K562 (cell line): ENCODE measurements at regions not wholly inside any gene's neighbourhood (a gene's known extent, or its start where the extent isn't known, plus 50 kb on each side); places are given as distances from the start of the nearest gene placed in this dataset.

ENCODE experiments used
- ATAC-seq: fragments of 200-7000 bp; cut with Tn5 transposase; 3 replicates; pipeline ENCODE4 v1.9.1; 2020; ENCODE audit warnings: moderate library complexity
- BruUV-seq: library from RNA; stranded (reverse); fragments of 400-500 nt; replicated peaks from 2 replicates; lab custom pipeline; 2021; lab: Mats Ljungman, UMichigan
- CTCF ChIA-PET: fragments of 300-600 bp; formaldehyde crosslinking; extraction: SDS; loops from one replicate; lab custom pipeline; 2021; ENCODE audit warnings: low intra/inter-chr PET ratio; lab: Yijun Ruan, JAX
- POLR2A ChIA-PET: fragments of 300-600, 350-650 bp; sonication (Branson Sonifier 250); formaldehyde crosslinking; extraction: SDS; loops from one replicate; lab custom pipeline; 2021; ENCODE audit warnings: antibody characterized with exemption, inconsistent platforms; lab: Yijun Ruan, JAX
- DNase-seq, 4 experiments: peaks; one replicate each; pipeline versions ENCODE4 v3.0.0 to v3.0.0-alpha.2; 2011 to 2018; ENCODE audit warnings: low spot score in 3 of 4, mixed read lengths in 3 of 4; ENCODE audit errors: extremely low read depth in 1 of 4
- FAIRE-seq: peaks from 2 replicates; lab custom pipeline; 2011; peaks lifted over from hg19 to GRCh38; lab: Jason Lieb, UNC
- H2AFZ ChIP-seq: 2 replicates; pipeline ENCODE4 v1.6.0; 2011; ENCODE audit warnings: low read depth, low read length, control low read depth, inconsistent platforms
- H3K27ac ChIP-seq: fragments of 200-600 bp; 3 replicates; pipeline ENCODE4 v1.8.0; 2011; ENCODE audit warnings: low read depth, mild to moderate bottlenecking, control low read depth, inconsistent platforms, low read length, moderate library complexity, mixed read lengths; ENCODE audit errors: extremely low read depth
- H3K27me3 ChIP-seq, 2 experiments: fragments of 300-600 bp in 1 of 2; 2 replicates in 1 of 2; 3 replicates in 1 of 2; pipeline versions ENCODE4 v1.6.0 to v1.8.0; 2011; ENCODE audit warnings: inconsistent platforms in 2 of 2, low read length in 2 of 2, mild to moderate bottlenecking in 1 of 2, mixed read lengths in 1 of 2, moderate library complexity in 1 of 2; ENCODE audit not compliant: control insufficient read depth in 2 of 2, insufficient read depth in 2 of 2
- H3K36me3 ChIP-seq: fragments of 300-600 bp; 3 replicates; pipeline ENCODE4 v1.8.0; 2011; ENCODE audit warnings: mild to moderate bottlenecking, low read length, inconsistent platforms; ENCODE audit not compliant: control insufficient read depth, insufficient read depth
- H3K4me1 ChIP-seq, 2 experiments: fragments of 200-600 bp in 1 of 2; replicated peaks in 1 of 2; 2 replicates in 1 of 2; 3 replicates in 1 of 2; pipeline versions ENCODE4 v1.5.1 to v1.8.0; 2011; ENCODE audit warnings: inconsistent platforms in 2 of 2, low read length in 2 of 2, mild to moderate bottlenecking in 1 of 2, mixed read lengths in 1 of 2, moderate library complexity in 1 of 2; ENCODE audit not compliant: control insufficient read depth in 2 of 2, insufficient read depth in 2 of 2
- H3K4me2 ChIP-seq: 2 replicates; pipeline ENCODE4 v1.6.1; 2011; ENCODE audit warnings: low read length, control low read depth, inconsistent platforms, mixed read lengths; ENCODE audit not compliant: insufficient read depth
- H3K4me3 ChIP-seq: fragments of 200-600 bp; sonication (generic), shearing (Covaris generic); 2 replicates; pipeline ENCODE4 v1.5.1; 2016; ENCODE audit warnings: control low read depth, inconsistent platforms
- H3K79me2 ChIP-seq: fragments of 200-600 bp; 3 replicates; pipeline ENCODE4 v1.8.0; 2011; ENCODE audit warnings: low read length, inconsistent platforms; ENCODE audit not compliant: control insufficient read depth, insufficient read depth
- H3K9ac ChIP-seq, 2 experiments: 2 replicates each; pipeline versions ENCODE4 v1.6.0 to v1.6.1; 2011; ENCODE audit warnings: low read depth in 2 of 2, low read length in 2 of 2, control low read depth in 1 of 2, inconsistent platforms in 1 of 2, mild to moderate bottlenecking in 1 of 2, mixed read lengths in 1 of 2; ENCODE audit not compliant: insufficient read depth in 1 of 2
- H3K9me1 ChIP-seq: one replicate; pipeline ENCODE4 v1.6.0; 2011; ENCODE audit warnings: inconsistent platforms, mild to moderate bottlenecking, low read length, moderate library complexity; ENCODE audit not compliant: control insufficient read depth, insufficient read depth
- H3K9me3 ChIP-seq: replicated peaks from 2 replicates; pipeline ENCODE4 v1.5.1; 2011; ENCODE audit warnings: low read depth, low read length, inconsistent platforms; ENCODE audit not compliant: control insufficient read depth, insufficient read depth
- H4K20me1 ChIP-seq: replicated peaks from 2 replicates; pipeline ENCODE4 v1.6.1; 2011; ENCODE audit warnings: low read length, inconsistent platforms, mixed read lengths; ENCODE audit not compliant: control insufficient read depth, insufficient read depth
- DMBX1 ChIP-seq: fragments of 250-450 bp; sonication (Bioruptor Pico); IDR thresholded peaks from 2 replicates; pipeline ENCODE4 v1.8.0; 2022; ENCODE audit warnings: inconsistent platforms, mild to moderate bottlenecking, moderate library complexity, borderline replicate concordance
- HLTF ChIP-seq: fragments of 450-650 bp; IDR thresholded peaks from 2 replicates; pipeline ENCODE4 v1.6.1; 2016
- HMG20B ChIP-seq: fragments of 250-450 bp; sonication (Bioruptor Pico); IDR thresholded peaks from 2 replicates; pipeline ENCODE4 v1.5.0; 2021; ENCODE audit warnings: mild to moderate bottlenecking
- MTA2 ChIP-seq: fragments of 450-650 bp; IDR thresholded peaks from 2 replicates; pipeline ENCODE4 v1.6.1; 2016; ENCODE audit warnings: low read depth
- MTF1 ChIP-seq: fragments of 250-450 bp; sonication (Bioruptor Pico); IDR thresholded peaks from 2 replicates; pipeline ENCODE4 v1.9.0; 2021; ENCODE audit warnings: moderate library complexity, mild to moderate bottlenecking, inconsistent platforms, borderline replicate concordance
- PCBP2 ChIP-seq: fragments of 200-400 bp; formaldehyde crosslinking; IDR thresholded peaks from 2 replicates; pipeline ENCODE4 v1.6.1; 2018; ENCODE audit warnings: low read length, low read depth, mild to moderate bottlenecking, moderate library complexity; ENCODE audit not compliant: poor library complexity, severe bottlenecking
- TAL1 ChIP-seq: fragments of 450-650 bp; IDR thresholded peaks from 2 replicates; pipeline ENCODE4 v1.6.1; 2016; ENCODE audit warnings: mild to moderate bottlenecking
- TCF7L2 ChIP-seq: fragments of 150-350 bp; IDR thresholded peaks from 2 replicates; pipeline ENCODE4 v1.6.1; 2016; ENCODE audit warnings: low read depth, mild to moderate bottlenecking, low read length, moderate library complexity
- TRIM24 ChIP-seq, 2 experiments: fragments of 450-650 bp; IDR thresholded peaks; 2 replicates each; pipeline ENCODE4 v1.6.1; 2016
- ZFPM2 ChIP-seq: fragments of 250-450 bp; sonication (Bioruptor Pico); IDR thresholded peaks from 2 replicates; pipeline ENCODE4 v1.5.1; 2022; ENCODE audit warnings: mild to moderate bottlenecking
- ZNF174 ChIP-seq: fragments of 250-450 bp; sonication (Bioruptor Pico); IDR thresholded peaks from 2 replicates; pipeline ENCODE4 v1.4.0; 2020; ENCODE audit warnings: mild to moderate bottlenecking
- ZNF764 ChIP-seq: fragments of 250-450 bp; sonication (Bioruptor Pico); IDR thresholded peaks from 2 replicates; pipeline ENCODE4 v1.4.0; 2020; ENCODE audit warnings: low read depth, mild to moderate bottlenecking, moderate library complexity
- WGBS: fragments of 100-300 bp; shearing (Covaris generic); methylation state at CpG from one replicate; pipeline ENCODE4 v1.1.6; 2016; ENCODE audit warnings: low coverage, mixed read lengths; ENCODE audit not compliant: insufficient coverage; ENCODE audit errors: missing lambda C conversion rate; 5-methylcytosine and 5-hydroxymethylcytosine counted together
- in situ Hi-C: fragments of 300-500 bp; cut with MboI; formaldehyde crosslinking; loops from 4 replicates; pipeline ENCODE4 v1.15.0; 2018; ENCODE audit warnings: inconsistent platforms, mixed read lengths
- intact Hi-C: fragments of 100-400 bp; cut with micrococcal nuclease; formaldehyde crosslinking; loops from 2 replicates; pipeline ENCODE4 v1.14.2; 2022
- TF ChIP-seq, protein P1 (sequence below): sonication (generic); formaldehyde crosslinking; IDR thresholded peaks from 2 replicates; pipeline ENCODE4 v1.9.0; 2022; ENCODE audit warnings: mild to moderate bottlenecking, missing genetic modification reagents
- TF ChIP-seq, protein P2 (sequence below): sonication (generic); formaldehyde crosslinking; IDR thresholded peaks from 2 replicates; pipeline ENCODE4 v1.8.0; 2023; ENCODE audit warnings: mild to moderate bottlenecking, missing genetic modification reagents
- TF ChIP-seq, protein P3 (sequence below): sonication (generic); formaldehyde crosslinking; IDR thresholded peaks from 2 replicates; pipeline ENCODE4 v1.8.0; 2022; ENCODE audit warnings: missing genetic modification reagents, mild to moderate bottlenecking, moderate library complexity, borderline replicate concordance

DNA sequence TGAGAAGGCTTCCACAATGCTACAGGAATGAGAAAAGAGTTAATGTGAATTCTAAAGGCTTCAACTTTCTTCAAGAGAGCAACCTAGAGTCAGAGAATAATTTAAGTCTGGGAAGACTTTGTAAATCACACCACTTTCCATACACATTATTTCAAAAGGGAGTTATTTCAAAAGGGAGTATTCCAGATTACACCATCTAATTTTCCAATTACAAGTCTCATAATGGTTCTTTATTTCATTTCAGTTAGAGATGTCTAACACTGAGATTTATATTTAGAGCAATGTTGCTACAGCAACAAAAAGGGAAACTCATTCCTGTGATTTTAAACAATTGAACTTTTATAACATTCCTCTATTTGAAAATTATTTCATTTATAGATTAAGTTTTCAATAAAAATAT, 98.8 kb upstream of the DST start (continued):
- TF ChIP-seq, protein P1, sequence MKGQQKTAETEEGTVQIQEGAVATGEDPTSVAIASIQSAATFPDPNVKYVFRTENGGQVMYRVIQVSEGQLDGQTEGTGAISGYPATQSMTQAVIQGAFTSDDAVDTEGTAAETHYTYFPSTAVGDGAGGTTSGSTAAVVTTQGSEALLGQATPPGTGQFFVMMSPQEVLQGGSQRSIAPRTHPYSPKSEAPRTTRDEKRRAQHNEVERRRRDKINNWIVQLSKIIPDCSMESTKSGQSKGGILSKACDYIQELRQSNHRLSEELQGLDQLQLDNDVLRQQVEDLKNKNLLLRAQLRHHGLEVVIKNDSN (CRISPR knock-in tag) = no peak
- TF ChIP-seq MTA2 = no peak
- no peak for TF ChIP-seq TAL1

DNA sequence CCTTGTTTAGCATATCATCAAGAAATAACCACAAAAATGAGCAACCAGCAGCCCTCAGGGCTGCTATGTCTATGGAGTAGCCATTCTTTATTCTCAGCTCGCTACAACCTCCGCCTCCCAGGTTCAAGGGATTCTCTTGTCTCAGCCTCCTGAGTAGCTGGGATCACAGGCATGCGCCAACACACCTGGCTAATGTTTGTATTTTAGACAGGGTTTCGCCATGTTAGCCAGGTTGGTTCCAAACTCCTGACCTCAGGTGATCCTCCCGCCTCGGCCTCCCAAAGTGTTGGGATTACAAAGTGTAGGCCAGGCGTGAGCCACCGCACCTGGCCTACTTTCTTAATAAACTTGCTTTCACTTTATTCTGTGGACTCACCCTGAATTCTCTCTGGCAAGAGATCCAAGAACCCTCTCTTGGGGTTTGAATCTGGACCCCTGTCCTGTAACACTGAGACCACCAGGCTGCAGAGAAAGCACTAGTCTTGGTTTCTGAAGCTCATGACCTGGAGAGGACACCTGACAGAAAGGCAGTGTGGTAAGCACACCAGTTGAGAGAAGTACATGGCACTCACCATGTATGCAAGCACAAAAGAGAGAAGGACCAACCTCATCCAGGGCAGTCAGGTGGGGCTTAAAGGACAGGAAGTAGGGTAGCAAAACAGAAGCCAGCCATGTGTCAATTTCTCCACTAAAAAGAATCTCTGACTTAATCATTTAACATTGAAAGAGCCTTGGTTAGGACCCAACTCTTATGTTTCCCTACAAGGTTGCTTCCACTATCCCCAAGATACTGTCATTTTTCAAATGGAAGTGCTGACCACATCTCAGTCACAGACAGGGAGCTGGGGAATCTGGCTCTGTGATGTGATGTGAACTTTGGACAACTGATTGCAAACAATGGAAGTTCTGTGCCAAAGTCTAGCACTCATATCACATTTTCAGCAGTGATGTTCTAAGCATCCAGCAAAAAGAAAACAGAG, 97.4 kb upstream of the DST start:
- Histone ChIP-seq H3K4me3 (no peak overlapping the region), H3K36me3 (no peaks in the 10 kb centered on the region)
- TF ChIP-seq ZNF174 (CRISPR knock-in tag) (no peak), HMG20B (CRISPR knock-in tag) (no peak), MTF1 (CRISPR knock-in tag) (no peak), HLTF (no peak), ZFPM2 (no peak), ZNF764 (CRISPR knock-in tag) (no peak), TRIM24 (IDR thresholded peaks at IDR 0.05) (no peak), PCBP2 (no peak), TCF7L2 (no peak), DMBX1 (CRISPR knock-in tag) (no peak)
- TF ChIP-seq, protein P2, sequence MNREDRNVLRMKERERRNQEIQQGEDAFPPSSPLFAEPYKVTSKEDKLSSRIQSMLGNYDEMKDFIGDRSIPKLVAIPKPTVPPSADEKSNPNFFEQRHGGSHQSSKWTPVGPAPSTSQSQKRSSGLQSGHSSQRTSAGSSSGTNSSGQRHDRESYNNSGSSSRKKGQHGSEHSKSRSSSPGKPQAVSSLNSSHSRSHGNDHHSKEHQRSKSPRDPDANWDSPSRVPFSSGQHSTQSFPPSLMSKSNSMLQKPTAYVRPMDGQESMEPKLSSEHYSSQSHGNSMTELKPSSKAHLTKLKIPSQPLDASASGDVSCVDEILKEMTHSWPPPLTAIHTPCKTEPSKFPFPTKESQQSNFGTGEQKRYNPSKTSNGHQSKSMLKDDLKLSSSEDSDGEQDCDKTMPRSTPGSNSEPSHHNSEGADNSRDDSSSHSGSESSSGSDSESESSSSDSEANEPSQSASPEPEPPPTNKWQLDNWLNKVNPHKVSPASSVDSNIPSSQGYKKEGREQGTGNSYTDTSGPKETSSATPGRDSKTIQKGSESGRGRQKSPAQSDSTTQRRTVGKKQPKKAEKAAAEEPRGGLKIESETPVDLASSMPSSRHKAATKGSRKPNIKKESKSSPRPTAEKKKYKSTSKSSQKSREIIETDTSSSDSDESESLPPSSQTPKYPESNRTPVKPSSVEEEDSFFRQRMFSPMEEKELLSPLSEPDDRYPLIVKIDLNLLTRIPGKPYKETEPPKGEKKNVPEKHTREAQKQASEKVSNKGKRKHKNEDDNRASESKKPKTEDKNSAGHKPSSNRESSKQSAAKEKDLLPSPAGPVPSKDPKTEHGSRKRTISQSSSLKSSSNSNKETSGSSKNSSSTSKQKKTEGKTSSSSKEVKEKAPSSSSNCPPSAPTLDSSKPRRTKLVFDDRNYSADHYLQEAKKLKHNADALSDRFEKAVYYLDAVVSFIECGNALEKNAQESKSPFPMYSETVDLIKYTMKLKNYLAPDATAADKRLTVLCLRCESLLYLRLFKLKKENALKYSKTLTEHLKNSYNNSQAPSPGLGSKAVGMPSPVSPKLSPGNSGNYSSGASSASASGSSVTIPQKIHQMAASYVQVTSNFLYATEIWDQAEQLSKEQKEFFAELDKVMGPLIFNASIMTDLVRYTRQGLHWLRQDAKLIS (CRISPR knock-in tag) = no peak
- TF ChIP-seq, protein P3, sequence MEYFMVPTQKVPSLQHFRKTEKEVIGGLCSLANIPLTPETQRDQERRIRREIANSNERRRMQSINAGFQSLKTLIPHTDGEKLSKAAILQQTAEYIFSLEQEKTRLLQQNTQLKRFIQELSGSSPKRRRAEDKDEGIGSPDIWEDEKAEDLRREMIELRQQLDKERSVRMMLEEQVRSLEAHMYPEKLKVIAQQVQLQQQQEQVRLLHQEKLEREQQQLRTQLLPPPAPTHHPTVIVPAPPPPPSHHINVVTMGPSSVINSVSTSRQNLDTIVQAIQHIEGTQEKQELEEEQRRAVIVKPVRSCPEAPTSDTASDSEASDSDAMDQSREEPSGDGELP (CRISPR knock-in tag) = no peak
- TF ChIP-seq, all 486 proteins: peak for 0
- no peak overlapping the region for H3K27ac ChIP-seq
- DNase-seq (no peak), ATAC-seq (no peak), FAIRE-seq (no peak)
- no peak overlapping the region for H3K4me2 ChIP-seq
- WGBS = 21% methylated on average over 7 of the region's 8 CpGs
- in situ Hi-C loops = no loop called here
- H3K4me1 ChIP-seq = no peaks in the 10 kb centered on the region
- BruUV-seq = no TSS peak
- ChIA-PET CTCF (no interaction called here), POLR2A (no interaction called here)
- H3K9me1 ChIP-seq = no peaks in the 10 kb centered on the region
- no peaks in the 10 kb centered on the region for H3K79me2 ChIP-seq
- no peak overlapping the region for H2AFZ ChIP-seq
- H3K9ac ChIP-seq = no peak overlapping the region
- no peaks in the 10 kb centered on the region for H3K27me3 ChIP-seq
- no peaks in the 10 kb centered on the region for H4K20me1 ChIP-seq
- H3K9me3 ChIP-seq = no peaks in the 10 kb centered on the region
- intact Hi-C loops = no loop called here
